Psoas muscle (tissue), 7 donors: ENCODE measurements at regions not wholly inside any gene's neighbourhood (a gene's known extent, or its start where the extent isn't known, plus 50 kb on each side); places are given as distances from the start of the nearest gene placed in this dataset.

ENCODE experiments used
- ATAC-seq, 4 donors: fragments of 200-7000 bp; cut with Tn5 transposase; one replicate each; pipeline ENCODE4 v1.9.1; 2020; ENCODE audit warnings: moderate library complexity in 3 of 4, mild to moderate bottlenecking in 2 of 4
- DNase-seq, 2 donors: peaks; one replicate each; pipeline ENCODE4 v3.0.0-alpha.2; 2020
- H3K27ac ChIP-seq: fragments of 200-600 bp; one replicate; pipeline ENCODE4 v1.8.0; 2022
- H3K27me3 ChIP-seq, 3 donors: fragments of 200-600 bp in 1 of 3; one replicate each; pipeline versions ENCODE4 v1.6.1 to v1.8.0; 2013 to 2022; ENCODE audit warnings: low read length in 2 of 3, mild to moderate bottlenecking in 2 of 3, moderate library complexity in 1 of 3; ENCODE audit not compliant: insufficient read depth in 3 of 3
- H3K36me3 ChIP-seq, 2 donors: fragments of 200-600 bp in 1 of 2; one replicate each; pipeline versions ENCODE4 v1.6.1 to v1.8.0; 2013 to 2022; ENCODE audit warnings: low read depth in 1 of 2, mild to moderate bottlenecking in 1 of 2, moderate library complexity in 1 of 2; ENCODE audit not compliant: insufficient read depth in 1 of 2
- H3K4me1 ChIP-seq: fragments of 200-600 bp; one replicate; pipeline ENCODE4 v1.8.0; 2022
- H3K4me3 ChIP-seq: fragments of 200-600 bp; one replicate; pipeline ENCODE4 v1.8.0; 2022; ENCODE audit warnings: mild to moderate bottlenecking
- H3K9me3 ChIP-seq: fragments of 200-600 bp; one replicate; pipeline ENCODE4 v1.8.0; 2022
- CTCF ChIP-seq: fragments of 200-600 bp; IDR thresholded peaks from one replicate; pipeline ENCODE4 v1.8.0; 2022; ENCODE audit warnings: antibody characterized with exemption
- WGBS, 3 donors: extraction: QIAGEN DNeasy Blood & Tissue Kit; methylation state at CpG; one replicate each; pipeline versions ENCODE4 v1.1.6 to v1.1.7; 2013; 5-methylcytosine and 5-hydroxymethylcytosine counted together
- intact Hi-C, 2 donors: fragments of 100-400 bp; cut with DNase I; formaldehyde crosslinking; loops; one replicate each; pipeline versions ENCODE4 v1.11.0 to v1.14.2; 2022
- donor health status: healthy with polysubstance abuse.
- donor health status: DM: no; HTN: no; CAD: no; lungs with moderate emphysema.
- donor health status: Bipolar disorder and iron deficiency.
- donor health status: healthy.
- donor health status: DM: yes; HTN: yes; CAD: no.
- donor health status: DM: no; HTN: no; CAD: no.
- donor health status: DM: yes; HTN: yes; CAD: no.

- H3K36me3 ChIP-seq = no peaks in the 10 kb centered on the region
- no peak for TF ChIP-seq CTCF
- H3K9me3 ChIP-seq = no peaks in the 10 kb centered on the region
- intact Hi-C loops = no loop called here
- ATAC-seq (no peak), DNase-seq (no peak)
- H3K27me3 ChIP-seq = no peaks in the 10 kb centered on the region
- H3K4me3 ChIP-seq = no peak overlapping the region
- H3K27ac ChIP-seq = no peak overlapping the region
- no peaks in the 10 kb centered on the region for H3K4me1 ChIP-seq
- 82 to 88% (median 82%) methylated on average over 1 of the region's 1 CpG for WGBS, 3 donors
These were observed 738.3 kb upstream of the STXBP6 start for GRCh38 chr14:25788252-25788651.

GRCh38 chr14:25765909-25766308 lies 716.0 kb upstream of the STXBP6 start:
- H3K9me3 ChIP-seq = no peaks in the 10 kb centered on the region
- no peaks in the 10 kb centered on the region for H3K27me3 ChIP-seq
- no peak overlapping the region for H3K27ac ChIP-seq
- no peaks in the 10 kb centered on the region for H3K4me1 ChIP-seq
- intact Hi-C loops = no loop called here
- 78 to 83% (median 78%) methylated on average over 3 of the region's 3 CpGs for WGBS, 3 donors
- DNase-seq (no peak), ATAC-seq (no peak)
- H3K4me3 ChIP-seq = no peak overlapping the region
- TF ChIP-seq CTCF = no peak
- no peaks in the 10 kb centered on the region for H3K36me3 ChIP-seq

GRCh38 chr14:25759920-25760655 lies 710.1 kb upstream of the STXBP6 start:
- Histone ChIP-seq H3K36me3 (no peaks in the 10 kb centered on the region), H3K27ac (no peak overlapping the region), H3K9me3 (no peaks in the 10 kb centered on the region), H3K4me1 (no peaks in the 10 kb centered on the region), H3K4me3 (no peak overlapping the region), H3K27me3 (no peaks in the 10 kb centered on the region)
- no peak for DNase-seq
- ATAC-seq = no peak
- intact Hi-C loops = no loop called here
- WGBS, 3 donors = 58 to 61% (median 61%) methylated on average over 9 of the region's 9 CpGs
- TF ChIP-seq CTCF = no peak

- 40 to 46% (median 44%) methylated on average over 2 of the region's 2 CpGs for WGBS, 3 donors
- ATAC-seq (no peak), DNase-seq (no peak)
- H3K36me3 ChIP-seq = no peaks in the 10 kb centered on the region
- no peaks in the 10 kb centered on the region for H3K9me3 ChIP-seq
- intact Hi-C loops = no loop called here
- H3K4me3 ChIP-seq = no peak overlapping the region
- no peaks in the 10 kb centered on the region for H3K4me1 ChIP-seq
- TF ChIP-seq CTCF = no peak
- no peaks in the 10 kb centered on the region for H3K27me3 ChIP-seq
- H3K27ac ChIP-seq = no peak overlapping the region
These were observed 709.3 kb upstream of the STXBP6 start for GRCh38 chr14:25759256-25759655.

GRCh38 chr14:25757364-25757763 lies 707.4 kb upstream of the STXBP6 start:
- 72 to 82% (median 79%) methylated on average over 3 of the region's 3 CpGs for WGBS, 3 donors
- intact Hi-C loops = no loop called here
- no peaks in the 10 kb centered on the region for H3K27me3 ChIP-seq

More at GRCh38 chr14:25757364-25757763, 707.4 kb upstream of the STXBP6 start:
- Histone ChIP-seq H3K4me3 (no peak overlapping the region), H3K9me3 (no peaks in the 10 kb centered on the region), H3K36me3 (no peaks in the 10 kb centered on the region), H3K4me1 (no peaks in the 10 kb centered on the region), H3K27ac (no peak overlapping the region)
- DNase-seq = no peak
- ATAC-seq = no peak
- no peak for TF ChIP-seq CTCF
